ENCODE measurements at regions not wholly inside any gene's neighbourhood (a gene's known extent, or its start where the extent isn't known, plus 50 kb on each side); places are given as distances from the start of the nearest gene placed in this dataset.

DNA sequence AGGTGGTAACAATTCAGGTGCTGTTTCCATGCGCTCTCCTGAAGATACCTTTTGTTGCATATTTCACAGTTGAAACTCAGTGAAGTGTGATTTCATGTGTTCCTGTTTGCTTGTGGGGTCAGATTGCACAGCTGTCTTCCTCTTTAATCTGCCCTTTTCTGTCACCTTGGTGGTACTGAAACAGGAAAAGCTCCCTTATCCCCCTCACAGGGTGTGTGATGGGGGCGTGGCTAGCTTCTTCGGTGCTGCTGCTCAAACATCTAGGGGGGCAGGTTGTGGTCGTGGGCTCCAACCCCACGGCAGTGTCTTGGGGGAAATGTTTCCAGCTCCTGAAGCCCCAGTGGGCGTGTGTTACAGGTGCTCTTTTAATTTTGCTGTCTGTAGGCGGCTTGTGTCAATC, 107.4 kb upstream of the KLF14 start:
- TF ChIP-seq, protein P1, sequence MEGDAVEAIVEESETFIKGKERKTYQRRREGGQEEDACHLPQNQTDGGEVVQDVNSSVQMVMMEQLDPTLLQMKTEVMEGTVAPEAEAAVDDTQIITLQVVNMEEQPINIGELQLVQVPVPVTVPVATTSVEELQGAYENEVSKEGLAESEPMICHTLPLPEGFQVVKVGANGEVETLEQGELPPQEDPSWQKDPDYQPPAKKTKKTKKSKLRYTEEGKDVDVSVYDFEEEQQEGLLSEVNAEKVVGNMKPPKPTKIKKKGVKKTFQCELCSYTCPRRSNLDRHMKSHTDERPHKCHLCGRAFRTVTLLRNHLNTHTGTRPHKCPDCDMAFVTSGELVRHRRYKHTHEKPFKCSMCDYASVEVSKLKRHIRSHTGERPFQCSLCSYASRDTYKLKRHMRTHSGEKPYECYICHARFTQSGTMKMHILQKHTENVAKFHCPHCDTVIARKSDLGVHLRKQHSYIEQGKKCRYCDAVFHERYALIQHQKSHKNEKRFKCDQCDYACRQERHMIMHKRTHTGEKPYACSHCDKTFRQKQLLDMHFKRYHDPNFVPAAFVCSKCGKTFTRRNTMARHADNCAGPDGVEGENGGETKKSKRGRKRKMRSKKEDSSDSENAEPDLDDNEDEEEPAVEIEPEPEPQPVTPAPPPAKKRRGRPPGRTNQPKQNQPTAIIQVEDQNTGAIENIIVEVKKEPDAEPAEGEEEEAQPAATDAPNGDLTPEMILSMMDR (IDR thresholded peaks at IDR 0.05) = no peak
- no peak for TF ChIP-seq POLR2A (IDR thresholded peaks at IDR 0.05)

Measured in Peyer's patch (tissue), 4 donors.